ENCODE measurements at regions not wholly inside any gene's neighbourhood (a gene's known extent, or its start where the extent isn't known, plus 50 kb on each side); places are given as distances from the start of the nearest gene placed in this dataset.

DNA sequence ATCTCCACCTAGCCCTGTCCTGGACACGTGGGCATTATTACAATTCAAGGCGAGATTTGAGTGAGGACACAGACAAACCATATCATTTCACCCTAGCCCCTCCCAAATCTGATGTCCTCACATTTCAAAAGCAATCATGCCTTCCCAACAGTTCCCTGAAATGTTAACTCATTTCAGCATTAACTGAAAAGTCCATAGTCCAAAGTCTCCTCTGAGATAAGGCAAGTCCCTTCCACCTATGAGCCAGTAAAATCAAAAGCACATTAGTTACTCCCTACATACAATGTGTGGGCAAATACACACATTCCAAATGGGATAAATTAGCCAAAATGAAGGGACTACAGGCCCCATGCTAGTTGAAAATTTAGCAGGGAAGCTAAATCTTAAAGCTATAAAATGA lies 546.0 kb upstream of the LMO3 start (continued):
- TF ChIP-seq GATA2 (CRISPR knock-in tag; IDR thresholded peaks at IDR 0.05) (no peak), EP400 (IDR thresholded peaks at IDR 0.05) (no peak), MTA3 (IDR thresholded peaks at IDR 0.05; ENCODE audit: borderline replicate concordance) (no peak), OTX1 (CRISPR knock-in tag; IDR thresholded peaks at IDR 0.05) (no peak), CCNT2 (IDR thresholded peaks at IDR 0.05; ENCODE audit: borderline replicate concordance, extremely low read depth, insufficient read length, low read depth, low read length) (no peak), HNRNPH1 (optimal IDR thresholded peaks at IDR 0.05; ENCODE audit: low read depth, low read length) (no peak), MTF1 (CRISPR knock-in tag; IDR thresholded peaks at IDR 0.05; ENCODE audit: borderline replicate concordance) (no peak)
- TF ChIP-seq, protein P1, sequence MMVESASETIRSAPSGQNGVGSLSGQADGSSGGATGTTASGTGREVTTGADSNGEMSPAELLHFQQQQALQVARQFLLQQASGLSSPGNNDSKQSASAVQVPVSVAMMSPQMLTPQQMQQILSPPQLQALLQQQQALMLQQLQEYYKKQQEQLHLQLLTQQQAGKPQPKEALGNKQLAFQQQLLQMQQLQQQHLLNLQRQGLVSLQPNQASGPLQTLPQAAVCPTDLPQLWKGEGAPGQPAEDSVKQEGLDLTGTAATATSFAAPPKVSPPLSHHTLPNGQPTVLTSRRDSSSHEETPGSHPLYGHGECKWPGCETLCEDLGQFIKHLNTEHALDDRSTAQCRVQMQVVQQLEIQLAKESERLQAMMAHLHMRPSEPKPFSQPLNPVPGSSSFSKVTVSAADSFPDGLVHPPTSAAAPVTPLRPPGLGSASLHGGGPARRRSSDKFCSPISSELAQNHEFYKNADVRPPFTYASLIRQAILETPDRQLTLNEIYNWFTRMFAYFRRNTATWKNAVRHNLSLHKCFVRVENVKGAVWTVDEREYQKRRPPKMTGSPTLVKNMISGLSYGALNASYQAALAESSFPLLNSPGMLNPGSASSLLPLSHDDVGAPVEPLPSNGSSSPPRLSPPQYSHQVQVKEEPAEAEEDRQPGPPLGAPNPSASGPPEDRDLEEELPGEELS (CRISPR knock-in tag; IDR thresholded peaks at IDR 0.05; ENCODE audit: borderline replicate concordance), result no peak

DNA sequence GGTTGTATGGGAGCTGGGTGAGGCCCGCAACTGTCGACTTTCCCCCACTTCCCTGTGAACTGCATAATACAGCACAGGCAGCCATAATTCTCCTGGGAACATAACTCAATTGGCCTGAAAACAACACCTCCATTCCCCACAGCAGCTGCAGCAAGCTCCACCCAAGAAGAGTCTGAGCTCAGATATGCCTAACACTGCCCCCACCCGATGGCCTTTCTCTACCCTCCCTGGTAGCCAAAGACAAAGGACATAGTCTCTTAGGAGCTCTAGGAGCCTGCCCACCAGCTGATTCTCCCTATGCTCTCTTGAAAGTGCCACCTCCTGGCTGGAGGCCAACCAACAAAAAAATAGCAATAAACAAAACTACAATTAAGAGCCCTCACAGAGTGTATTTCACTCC lies 542.7 kb upstream of the LMO3 start:
- POLR2A ChIA-PET, result no interaction called here
- no peaks in the 10 kb centered on the region for H3K9me3 ChIP-seq (replicated peaks; ENCODE audit: control insufficient read depth, insufficient read depth, low read depth, low read length)

More for the DNA sequence above, 542.7 kb upstream of the LMO3 start:
- H3K9me1 ChIP-seq (ENCODE audit: control insufficient read depth, insufficient read depth, low read length), result no peaks in the 10 kb centered on the region
- intact Hi-C loops (cut with micrococcal nuclease) (no loop called here), in situ Hi-C loops (cut with MboI) (no loop called here)
- no peak overlapping the region for H3K27ac ChIP-seq (ENCODE audit: extremely low read depth, low read depth, low read length)
- no peaks in the 10 kb centered on the region for H3K27me3 ChIP-seq (ENCODE audit: control insufficient read depth in 2 of 2, insufficient read depth in 2 of 2, low read length in 2 of 2)
- DNase-seq (ENCODE audit: extremely low read depth in 1 of 4, low spot score in 3 of 4), result no peak
- 0% methylated on average over 3 of the region's 3 CpGs for WGBS (ENCODE audit: insufficient coverage, low coverage, missing lambda C conversion rate)
- H3K4me1 ChIP-seq (replicated peaks in 1 of 2; ENCODE audit: control insufficient read depth in 2 of 2, insufficient read depth in 2 of 2, low read length in 2 of 2), result no peaks in the 10 kb centered on the region
- H2AFZ ChIP-seq (ENCODE audit: low read depth, low read length), result no peak overlapping the region
- no peak for FAIRE-seq
- CTCF ChIA-PET (ENCODE audit: low intra/inter-chr PET ratio), result no interaction called here
- H3K9ac ChIP-seq (ENCODE audit: insufficient read depth in 1 of 2, low read depth in 2 of 2, low read length in 2 of 2), result no peak overlapping the region
- BruUV-seq (replicated peaks), result no TSS peak
- no peak for ATAC-seq
- TF ChIP-seq, protein P2, sequence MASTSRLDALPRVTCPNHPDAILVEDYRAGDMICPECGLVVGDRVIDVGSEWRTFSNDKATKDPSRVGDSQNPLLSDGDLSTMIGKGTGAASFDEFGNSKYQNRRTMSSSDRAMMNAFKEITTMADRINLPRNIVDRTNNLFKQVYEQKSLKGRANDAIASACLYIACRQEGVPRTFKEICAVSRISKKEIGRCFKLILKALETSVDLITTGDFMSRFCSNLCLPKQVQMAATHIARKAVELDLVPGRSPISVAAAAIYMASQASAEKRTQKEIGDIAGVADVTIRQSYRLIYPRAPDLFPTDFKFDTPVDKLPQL (IDR thresholded peaks at IDR 0.05; ENCODE audit: extremely low read depth, insufficient read length), result no peak
- TF ChIP-seq ETV1 (tag; conservative IDR thresholded peaks at IDR 0.05; ENCODE audit: low read depth) (no peak), PCBP1 (IDR thresholded peaks at IDR 0.05; ENCODE audit: low read depth, low read length, poor library complexity, severe bottlenecking) (no peak), RFX5 (IDR thresholded peaks at IDR 0.05; ENCODE audit: low read depth, low read length) (no peak), ZBED1 (IDR thresholded peaks at IDR 0.05) (no peak), BACH1 (tag; IDR thresholded peaks at IDR 0.05) (no peak), MYC (IDR thresholded peaks at IDR 0.05; ENCODE audit: low read depth, low read length) (no peak), MYC (CRISPR knock-in tag; IDR thresholded peaks at IDR 0.05; ENCODE audit: borderline replicate concordance, low read depth) (no peak)
- TF ChIP-seq, protein P3, sequence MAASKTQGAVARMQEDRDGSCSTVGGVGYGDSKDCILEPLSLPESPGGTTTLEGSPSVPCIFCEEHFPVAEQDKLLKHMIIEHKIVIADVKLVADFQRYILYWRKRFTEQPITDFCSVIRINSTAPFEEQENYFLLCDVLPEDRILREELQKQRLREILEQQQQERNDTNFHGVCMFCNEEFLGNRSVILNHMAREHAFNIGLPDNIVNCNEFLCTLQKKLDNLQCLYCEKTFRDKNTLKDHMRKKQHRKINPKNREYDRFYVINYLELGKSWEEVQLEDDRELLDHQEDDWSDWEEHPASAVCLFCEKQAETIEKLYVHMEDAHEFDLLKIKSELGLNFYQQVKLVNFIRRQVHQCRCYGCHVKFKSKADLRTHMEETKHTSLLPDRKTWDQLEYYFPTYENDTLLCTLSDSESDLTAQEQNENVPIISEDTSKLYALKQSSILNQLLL (CRISPR knock-in tag; IDR thresholded peaks at IDR 0.05; ENCODE audit: borderline replicate concordance), result no peak
- no peak overlapping the region for H3K4me3 ChIP-seq
- H3K4me2 ChIP-seq (ENCODE audit: insufficient read depth, low read length), result no peak overlapping the region
- no peaks in the 10 kb centered on the region for H3K79me2 ChIP-seq (ENCODE audit: control insufficient read depth, insufficient read depth, low read length)
- no peaks in the 10 kb centered on the region for H4K20me1 ChIP-seq (replicated peaks; ENCODE audit: control insufficient read depth, insufficient read depth, low read length)
- H3K36me3 ChIP-seq (ENCODE audit: control insufficient read depth, insufficient read depth, low read length), result no peaks in the 10 kb centered on the region

Data from K562 (cell line).